H9 (cell line): ENCODE measurements at regions not wholly inside any gene's neighbourhood (a gene's known extent, or its start where the extent isn't known, plus 50 kb on each side); places are given as distances from the start of the nearest gene placed in this dataset.

Experiments
- DNase-seq: peaks from one replicate; pipeline ENCODE4 v3.0.0-alpha.2; 2017
- H2AFZ ChIP-seq: one replicate; pipeline ENCODE4 v1.6.1; 2013; ENCODE audit warnings: mild to moderate bottlenecking, low read length, control low read depth, moderate library complexity
- H2AK5ac ChIP-seq: 2 replicates; pipeline ENCODE4 v1.6.1; 2013; ENCODE audit warnings: low read length, control low read depth, mixed read lengths; ENCODE audit not compliant: insufficient read length
- H2BK120ac ChIP-seq: one replicate; pipeline ENCODE4 v1.6.1; 2013; ENCODE audit warnings: low read depth, mild to moderate bottlenecking, low read length, control low read depth, inconsistent platforms; ENCODE audit not compliant: poor library complexity, severe bottlenecking
- H2BK12ac ChIP-seq: 2 replicates; pipeline ENCODE4 v1.6.1; 2013; ENCODE audit warnings: low read length, control low read depth, mixed read lengths, low read depth; ENCODE audit not compliant: insufficient read length
- H2BK15ac ChIP-seq: 2 replicates; pipeline ENCODE4 v1.6.1; 2013; ENCODE audit warnings: low read depth, low read length, control low read depth
- H2BK20ac ChIP-seq: one replicate; pipeline ENCODE4 v1.6.1; 2013; ENCODE audit warnings: low read depth, mild to moderate bottlenecking, low read length, control low read depth, inconsistent platforms; ENCODE audit not compliant: poor library complexity, severe bottlenecking
- H2BK5ac ChIP-seq: 2 replicates; pipeline ENCODE4 v1.6.1; 2013; ENCODE audit warnings: low read length, control low read depth, mixed read lengths; ENCODE audit not compliant: insufficient read length
- H3K14ac ChIP-seq: 2 replicates; pipeline ENCODE4 v1.6.1; 2013; ENCODE audit warnings: low read length, control low read depth; ENCODE audit not compliant: insufficient read depth
- H3K18ac ChIP-seq: 2 replicates; pipeline ENCODE4 v1.6.1; 2013; ENCODE audit warnings: low read depth, mild to moderate bottlenecking, mixed read lengths, low read length, control low read depth; ENCODE audit not compliant: insufficient read length
- H3K23ac ChIP-seq: 2 replicates; pipeline ENCODE4 v1.6.1; 2013; ENCODE audit warnings: low read length, control low read depth, mixed read lengths, low read depth; ENCODE audit not compliant: insufficient read length
- H3K23me2 ChIP-seq: 2 replicates; pipeline ENCODE4 v1.6.1; 2013; ENCODE audit warnings: low read depth, mild to moderate bottlenecking, mixed read lengths, low read length, control low read depth; ENCODE audit not compliant: insufficient read length, poor library complexity, severe bottlenecking
- H3K27ac ChIP-seq: 2 replicates; pipeline ENCODE4 v1.5.1; 2013; ENCODE audit warnings: low read length, control low read depth, mixed read lengths, low read depth; ENCODE audit not compliant: insufficient read length
- H3K27me3 ChIP-seq: 2 replicates; pipeline ENCODE4 v1.6.1; 2013; ENCODE audit warnings: low read length, control low read depth, inconsistent platforms; ENCODE audit not compliant: insufficient read depth
- H3K4ac ChIP-seq: 2 replicates; pipeline ENCODE4 v1.6.1; 2013; ENCODE audit warnings: low read depth, mild to moderate bottlenecking, control low read depth, inconsistent platforms, low read length, moderate library complexity
- H3K4me1 ChIP-seq: 2 replicates; pipeline ENCODE4 v1.6.1; 2013; ENCODE audit warnings: low read length, control low read depth, inconsistent platforms; ENCODE audit not compliant: insufficient read depth
- H3K4me2 ChIP-seq: 2 replicates; pipeline ENCODE4 v1.6.1; 2013; ENCODE audit warnings: low read length, control low read depth, mixed read lengths; ENCODE audit not compliant: insufficient read length, insufficient read depth
- H3K56ac ChIP-seq: 2 replicates; pipeline ENCODE4 v1.6.1; 2013; ENCODE audit warnings: low read depth, mild to moderate bottlenecking, mixed read lengths, low read length, control low read depth; ENCODE audit not compliant: insufficient read length
- H3K79me1 ChIP-seq: 2 replicates; pipeline ENCODE4 v1.6.1; 2013; ENCODE audit warnings: low read depth, mild to moderate bottlenecking, moderate library complexity, low read length, control low read depth, inconsistent platforms; ENCODE audit not compliant: insufficient read depth, poor library complexity, severe bottlenecking
- H3K79me2 ChIP-seq: 2 replicates; pipeline ENCODE4 v1.6.1; 2013; ENCODE audit warnings: low read length, control low read depth, inconsistent platforms; ENCODE audit not compliant: insufficient read depth
- H3K9ac ChIP-seq: 2 replicates; pipeline ENCODE4 v1.6.1; 2013; ENCODE audit warnings: low read length, control low read depth, mixed read lengths; ENCODE audit not compliant: insufficient read length; ENCODE audit errors: extremely low read depth
- H3K9me3 ChIP-seq: one replicate; pipeline ENCODE4 v1.6.1; 2013; ENCODE audit warnings: low read depth, low read length, inconsistent platforms; ENCODE audit not compliant: control insufficient read depth
- H3T11ph ChIP-seq: one replicate; pipeline ENCODE4 v1.6.1; 2013; ENCODE audit warnings: mild to moderate bottlenecking, low read length, control low read depth, inconsistent platforms
- H4K20me1 ChIP-seq: one replicate; pipeline ENCODE4 v1.6.1; 2013; ENCODE audit not compliant: control insufficient read depth, insufficient read length, insufficient read depth
- H4K5ac ChIP-seq: 2 replicates; pipeline ENCODE4 v1.6.1; 2013; ENCODE audit warnings: low read depth, mild to moderate bottlenecking, mixed read lengths, low read length, control low read depth; ENCODE audit not compliant: insufficient read length
- H4K8ac ChIP-seq: replicated peaks from 2 replicates; pipeline ENCODE4 v1.6.1; 2013; ENCODE audit warnings: low read length, control low read depth, mixed read lengths, low read depth; ENCODE audit not compliant: insufficient read length
- H4K91ac ChIP-seq: 2 replicates; pipeline ENCODE4 v1.6.1; 2013; ENCODE audit warnings: low read depth, mild to moderate bottlenecking, moderate library complexity, mixed read lengths, low read length, control low read depth; ENCODE audit not compliant: insufficient read length
- H3K27ac Mint-ChIP-seq, 3 experiments: 2 replicates in 2 of 3; 3 replicates in 1 of 3; pipeline ENCODE4 v1.8.0; 2020 to 2021; ENCODE audit warnings: mixed read lengths in 3 of 3, mild to moderate bottlenecking in 1 of 3, moderate library complexity in 1 of 3
- H3K27me3 Mint-ChIP-seq: 2 replicates; pipeline ENCODE4 v1.8.0; 2021; ENCODE audit warnings: low read depth, mild to moderate bottlenecking, moderate library complexity, mixed read lengths
- H3K36me3 Mint-ChIP-seq, 3 experiments: 2 replicates in 2 of 3; 3 replicates in 1 of 3; pipeline ENCODE4 v1.8.0; 2020 to 2021; ENCODE audit warnings: low read depth in 3 of 3, mixed read lengths in 3 of 3; ENCODE audit not compliant: insufficient read depth in 1 of 3
- H3K4me1 Mint-ChIP-seq, 2 experiments: 2 replicates each; pipeline ENCODE4 v1.8.0; 2020; ENCODE audit warnings: mixed read lengths in 2 of 2
- H3K4me3 Mint-ChIP-seq, 2 experiments: 2 replicates in 1 of 2; 3 replicates in 1 of 2; pipeline ENCODE4 v1.8.0; 2020 to 2021; ENCODE audit warnings: mild to moderate bottlenecking in 2 of 2, mixed read lengths in 2 of 2, moderate library complexity in 1 of 2
- H3K9me3 Mint-ChIP-seq, 2 experiments: 2 replicates in 1 of 2; 3 replicates in 1 of 2; pipeline ENCODE4 v1.8.0; 2020; ENCODE audit warnings: mild to moderate bottlenecking in 2 of 2, mixed read lengths in 2 of 2, moderate library complexity in 1 of 2
- WGBS: extraction: QIAGEN DNeasy Blood & Tissue Kit; methylation state at CpG from one replicate; pipeline ENCODE4 v1.1.7; 2013; ENCODE audit warnings: missing lambda C conversion rate, low lambda C conversion rate, mixed read lengths; ENCODE audit not compliant: insufficient read length; ENCODE audit errors: extremely low coverage; 5-methylcytosine and 5-hydroxymethylcytosine counted together
- TF ChIP-seq, protein P1 (sequence below): fragments of 200-600 bp; sonication (generic); conservative IDR thresholded peaks from 3 replicates; pipeline ENCODE4 v1.8.0; 2021; ENCODE audit warnings: antibody characterized with exemption, mild to moderate bottlenecking

DNA sequence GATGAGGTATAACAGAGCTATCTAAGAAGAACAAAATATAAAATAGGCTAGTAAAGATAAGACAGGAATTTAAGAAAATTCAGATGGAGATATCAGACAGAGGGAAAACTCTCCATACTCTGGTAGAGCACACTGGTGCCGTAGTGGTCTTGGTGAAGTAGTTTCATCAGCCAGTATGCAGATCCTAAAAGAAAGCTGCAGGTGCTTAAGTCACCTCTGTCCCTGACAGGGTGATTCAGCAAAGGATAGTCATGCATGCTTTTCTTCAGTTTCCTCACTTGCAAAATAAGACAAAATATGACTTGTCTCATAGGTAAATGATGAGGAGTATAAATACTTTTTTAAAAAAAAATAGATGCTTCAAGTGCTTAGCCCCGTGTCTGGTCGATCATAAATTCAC lies 794.9 kb downstream of the TNS3 start:
- no CpG with 5 or more reads among the region's 3 CpGs for WGBS
- H4K91ac ChIP-seq = no peak overlapping the region
- H3K56ac ChIP-seq = no peak overlapping the region
- no peak for DNase-seq
- no peak overlapping the region for H3K18ac ChIP-seq
- Mint-ChIP-seq H3K27ac (no peak overlapping the region), H3K4me1 (peaks cover 10 to 11% of the 10 kb centered on the region in 2 experiments), H3K4me3 (no peak overlapping the region), H3K9me3 (peaks cover 2 to 3% of the 10 kb centered on the region in 2 experiments; a peak in 3 of 5 replicates), H3K36me3 (peaks cover 0 to 3% (median 2%) of the 10 kb centered on the region in 3 experiments; a peak in 2 of 7 replicates), H3K27me3 (no peaks in the 10 kb centered on the region; the same call in 1 of the 2 replicates)
- TF ChIP-seq, protein P1, sequence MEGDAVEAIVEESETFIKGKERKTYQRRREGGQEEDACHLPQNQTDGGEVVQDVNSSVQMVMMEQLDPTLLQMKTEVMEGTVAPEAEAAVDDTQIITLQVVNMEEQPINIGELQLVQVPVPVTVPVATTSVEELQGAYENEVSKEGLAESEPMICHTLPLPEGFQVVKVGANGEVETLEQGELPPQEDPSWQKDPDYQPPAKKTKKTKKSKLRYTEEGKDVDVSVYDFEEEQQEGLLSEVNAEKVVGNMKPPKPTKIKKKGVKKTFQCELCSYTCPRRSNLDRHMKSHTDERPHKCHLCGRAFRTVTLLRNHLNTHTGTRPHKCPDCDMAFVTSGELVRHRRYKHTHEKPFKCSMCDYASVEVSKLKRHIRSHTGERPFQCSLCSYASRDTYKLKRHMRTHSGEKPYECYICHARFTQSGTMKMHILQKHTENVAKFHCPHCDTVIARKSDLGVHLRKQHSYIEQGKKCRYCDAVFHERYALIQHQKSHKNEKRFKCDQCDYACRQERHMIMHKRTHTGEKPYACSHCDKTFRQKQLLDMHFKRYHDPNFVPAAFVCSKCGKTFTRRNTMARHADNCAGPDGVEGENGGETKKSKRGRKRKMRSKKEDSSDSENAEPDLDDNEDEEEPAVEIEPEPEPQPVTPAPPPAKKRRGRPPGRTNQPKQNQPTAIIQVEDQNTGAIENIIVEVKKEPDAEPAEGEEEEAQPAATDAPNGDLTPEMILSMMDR = no peak
- no peak overlapping the region for H3K23ac ChIP-seq
- no peak overlapping the region for H3K9ac ChIP-seq
- H2BK5ac ChIP-seq = no peak overlapping the region
- no peaks in the 10 kb centered on the region for H3K4me1 ChIP-seq
- no peak overlapping the region for H4K8ac ChIP-seq
- no peaks in the 10 kb centered on the region for H3K27me3 ChIP-seq
- no peak overlapping the region for H3K27ac ChIP-seq
- H3K14ac ChIP-seq = no peak overlapping the region
- no peaks in the 10 kb centered on the region for H3K9me3 ChIP-seq
- H3K79me2 ChIP-seq = no peaks in the 10 kb centered on the region
- no peak overlapping the region for H2BK20ac ChIP-seq
- H3K23me2 ChIP-seq = no peaks in the 10 kb centered on the region
- no peak overlapping the region for H2AFZ ChIP-seq
- no peak overlapping the region for H3K4ac ChIP-seq
- no peaks in the 10 kb centered on the region for H3K79me1 ChIP-seq
- no peak overlapping the region for H4K5ac ChIP-seq
- H3T11ph ChIP-seq = no peak overlapping the region
- H2AK5ac ChIP-seq = no peak overlapping the region
- no peak overlapping the region for H2BK15ac ChIP-seq
- no peak overlapping the region for H2BK120ac ChIP-seq
- H3K4me2 ChIP-seq = no peak overlapping the region
- no peak overlapping the region for H2BK12ac ChIP-seq
- H4K20me1 ChIP-seq = no peaks in the 10 kb centered on the region
